Cardiac fibroblast (primary cell): ENCODE measurements at regions not wholly inside any gene's neighbourhood (a gene's known extent, or its start where the extent isn't known, plus 50 kb on each side); places are given as distances from the start of the nearest gene placed in this dataset.

ENCODE experiments used
- DNase-seq, 2 donors: peaks; one replicate each; pipeline versions ENCODE4 v3.0.0 to v3.0.0-alpha.2; 2010; ENCODE audit warnings: low read depth in 2 of 2
- H3K4me3 ChIP-seq, 2 donors: replicated peaks in 1 of 2; 1 replicate in 1 of 2; 2 replicates in 1 of 2; pipeline ENCODE4 v1.5.1; 2011; ENCODE audit warnings: low read depth in 2 of 2, low read length in 2 of 2, mild to moderate bottlenecking in 2 of 2, moderate library complexity in 1 of 2
- TF ChIP-seq, protein P1 (sequence below): IDR thresholded peaks from one replicate; pipeline ENCODE4 v1.5.1; 2011; ENCODE audit warnings: low read depth, mild to moderate bottlenecking, low read length, inconsistent platforms

- TF ChIP-seq, protein P1, sequence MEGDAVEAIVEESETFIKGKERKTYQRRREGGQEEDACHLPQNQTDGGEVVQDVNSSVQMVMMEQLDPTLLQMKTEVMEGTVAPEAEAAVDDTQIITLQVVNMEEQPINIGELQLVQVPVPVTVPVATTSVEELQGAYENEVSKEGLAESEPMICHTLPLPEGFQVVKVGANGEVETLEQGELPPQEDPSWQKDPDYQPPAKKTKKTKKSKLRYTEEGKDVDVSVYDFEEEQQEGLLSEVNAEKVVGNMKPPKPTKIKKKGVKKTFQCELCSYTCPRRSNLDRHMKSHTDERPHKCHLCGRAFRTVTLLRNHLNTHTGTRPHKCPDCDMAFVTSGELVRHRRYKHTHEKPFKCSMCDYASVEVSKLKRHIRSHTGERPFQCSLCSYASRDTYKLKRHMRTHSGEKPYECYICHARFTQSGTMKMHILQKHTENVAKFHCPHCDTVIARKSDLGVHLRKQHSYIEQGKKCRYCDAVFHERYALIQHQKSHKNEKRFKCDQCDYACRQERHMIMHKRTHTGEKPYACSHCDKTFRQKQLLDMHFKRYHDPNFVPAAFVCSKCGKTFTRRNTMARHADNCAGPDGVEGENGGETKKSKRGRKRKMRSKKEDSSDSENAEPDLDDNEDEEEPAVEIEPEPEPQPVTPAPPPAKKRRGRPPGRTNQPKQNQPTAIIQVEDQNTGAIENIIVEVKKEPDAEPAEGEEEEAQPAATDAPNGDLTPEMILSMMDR: no peak
- peak in 1 of 2 donors; percentile 1 for DNase-seq
Measured at GRCh38 chr21:19781881-19782652, 1216.1 kb upstream of the NCAM2 start.

GRCh38 chr21:19785941-19786340 is 1212.3 kb upstream of the NCAM2 start:
- peak in 1 of 2 donors; percentile 3 for DNase-seq
- TF ChIP-seq, protein P1: no peak
- no peak overlapping the region for H3K4me3 ChIP-seq

More at GRCh38 chr21:19781881-19782652, 1216.1 kb upstream of the NCAM2 start:
- no peak overlapping the region for H3K4me3 ChIP-seq

GRCh38 chr21:19792004-19792403 is 1206.2 kb upstream of the NCAM2 start:
- TF ChIP-seq, protein P1: no peak
- H3K4me3 ChIP-seq: no peak overlapping the region
- DNase-seq: no peak

- H3K4me3 ChIP-seq: no peak overlapping the region
Measured at GRCh38 chr21:19807201-19807600, 1191.0 kb upstream of the NCAM2 start.

GRCh38 chr21:19810779-19811178 is 1187.4 kb upstream of the NCAM2 start:
- H3K4me3 ChIP-seq: no peak overlapping the region
- TF ChIP-seq, protein P1: no peak
- DNase-seq: peak in 1 of 2 donors; percentile 23

More at GRCh38 chr21:19807201-19807600, 1191.0 kb upstream of the NCAM2 start:
- DNase-seq: peak in 1 of 2 donors; percentile 10
- TF ChIP-seq, protein P1: no peak

- DNase-seq: no peak
- no peak overlapping the region for H3K4me3 ChIP-seq
- TF ChIP-seq, protein P1: no peak
Measured at GRCh38 chr21:19830446-19830845, 1167.8 kb upstream of the NCAM2 start.
